ENCODE measurements at regions not wholly inside any gene's neighbourhood (a gene's known extent, or its start where the extent isn't known, plus 50 kb on each side); places are given as distances from the start of the nearest gene placed in this dataset.

- no peaks in the 10 kb centered on the region for H3K4me1 ChIP-seq (ENCODE audit: control insufficient read depth, insufficient read depth, low read length)
- no peaks in the 10 kb centered on the region for H3K27me3 ChIP-seq (ENCODE audit: control insufficient read depth, insufficient read depth, low read length, poor library complexity, severe bottlenecking)
- DNase-seq = no peak
- no peak overlapping the region for H3K27ac ChIP-seq (ENCODE audit: low read depth, low read length)
- no peak overlapping the region for H3K4me3 ChIP-seq (ENCODE audit: low read length)
- no peaks in the 10 kb centered on the region for H3K9me3 Mint-ChIP-seq
- peaks cover 23% of the 10 kb centered on the region for H3K4me1 Mint-ChIP-seq
- H3K4me3 Mint-ChIP-seq = no peak overlapping the region
- H3K9ac ChIP-seq (ENCODE audit: extremely low read depth, low read length, poor library complexity, severe bottlenecking) = no peak overlapping the region
- H3K36me3 Mint-ChIP-seq (ENCODE audit: low read depth) = peaks cover 52% of the 10 kb centered on the region
- no peaks in the 10 kb centered on the region for H3K9me3 ChIP-seq (ENCODE audit: control insufficient read depth, low read length)
- H3K27me3 Mint-ChIP-seq (ENCODE audit: insufficient read depth) = no peaks in the 10 kb centered on the region
- peak overlapping the region; percentile 17 for H3K27ac Mint-ChIP-seq
- WGBS, 2 experiments (ENCODE audit: insufficient coverage in 1 of 2, insufficient read length in 1 of 2) = 89 to 93% methylated on average over 8 to 12 of the region's 12 CpGs
- H3K36me3 ChIP-seq (ENCODE audit: control insufficient read depth, insufficient read depth, low read length) = peaks cover 30% of the 10 kb centered on the region
- no peak for TF ChIP-seq CTCF (conservative IDR thresholded peaks at IDR 0.05)
These were observed 108.2 kb downstream of the NCOR2 start for GRCh38 chr12:124458992-124459851.

- H3K27me3 ChIP-seq (ENCODE audit: control insufficient read depth, insufficient read depth, low read length, poor library complexity, severe bottlenecking) = no peaks in the 10 kb centered on the region
- H3K9me3 ChIP-seq (ENCODE audit: control insufficient read depth, low read length) = no peaks in the 10 kb centered on the region
- H3K9me3 Mint-ChIP-seq = no peaks in the 10 kb centered on the region
- H3K27ac Mint-ChIP-seq = no peak overlapping the region
- 91 to 98% methylated on average over 12 to 20 of the region's 20 CpGs for WGBS, 2 experiments (ENCODE audit: insufficient coverage in 1 of 2, insufficient read length in 1 of 2)
- no peaks in the 10 kb centered on the region for H3K27me3 Mint-ChIP-seq (ENCODE audit: insufficient read depth)
- no peaks in the 10 kb centered on the region for H3K4me1 ChIP-seq (ENCODE audit: control insufficient read depth, insufficient read depth, low read length)
- peaks cover 30% of the 10 kb centered on the region for H3K36me3 ChIP-seq (ENCODE audit: control insufficient read depth, insufficient read depth, low read length)
- no peak overlapping the region for H3K4me3 Mint-ChIP-seq
- no peak overlapping the region for H3K9ac ChIP-seq (ENCODE audit: extremely low read depth, low read length, poor library complexity, severe bottlenecking)
- no peak overlapping the region for H3K4me3 ChIP-seq (ENCODE audit: low read length)
- H3K36me3 Mint-ChIP-seq (ENCODE audit: low read depth) = peaks cover 48% of the 10 kb centered on the region
- H3K27ac ChIP-seq (ENCODE audit: low read depth, low read length) = no peak overlapping the region
- peaks cover 19% of the 10 kb centered on the region for H3K4me1 Mint-ChIP-seq
- no peak for TF ChIP-seq CTCF (conservative IDR thresholded peaks at IDR 0.05)
- DNase-seq = no peak
These were observed 109.0 kb downstream of the NCOR2 start for GRCh38 chr12:124458220-124458991.

- no peak overlapping the region for H3K9ac ChIP-seq (ENCODE audit: extremely low read depth, low read length, poor library complexity, severe bottlenecking)
- H3K4me3 Mint-ChIP-seq = no peak overlapping the region
These were observed 109.9 kb downstream of the NCOR2 start for GRCh38 chr12:124457287-124458219.

More at GRCh38 chr12:124457287-124458219, 109.9 kb downstream of the NCOR2 start:
- H3K4me1 ChIP-seq (ENCODE audit: control insufficient read depth, insufficient read depth, low read length) = no peaks in the 10 kb centered on the region
- H3K4me3 ChIP-seq (ENCODE audit: low read length) = no peak overlapping the region
- WGBS, 2 experiments (ENCODE audit: insufficient coverage in 1 of 2, insufficient read length in 1 of 2) = 92 to 93% methylated on average over 20 to 35 of the region's 37 CpGs
- H3K36me3 ChIP-seq (ENCODE audit: control insufficient read depth, insufficient read depth, low read length) = peaks cover 30% of the 10 kb centered on the region
- H3K9me3 Mint-ChIP-seq = no peaks in the 10 kb centered on the region
- peaks cover 44% of the 10 kb centered on the region for H3K36me3 Mint-ChIP-seq (ENCODE audit: low read depth)
- DNase-seq = no peak
- no peak for TF ChIP-seq CTCF (conservative IDR thresholded peaks at IDR 0.05)
- no peaks in the 10 kb centered on the region for H3K27me3 ChIP-seq (ENCODE audit: control insufficient read depth, insufficient read depth, low read length, poor library complexity, severe bottlenecking)
- peak overlapping the region; percentile 10 for H3K27ac ChIP-seq (ENCODE audit: low read depth, low read length)
- H3K9me3 ChIP-seq (ENCODE audit: control insufficient read depth, low read length) = no peaks in the 10 kb centered on the region
- peaks cover 11% of the 10 kb centered on the region for H3K4me1 Mint-ChIP-seq
- H3K27me3 Mint-ChIP-seq (ENCODE audit: insufficient read depth) = no peaks in the 10 kb centered on the region
- H3K27ac Mint-ChIP-seq = no peak overlapping the region

Data from endodermal cell (in vitro differentiated cells).